Breast epithelium (tissue), 3 donors: ENCODE measurements at regions not wholly inside any gene's neighbourhood (a gene's known extent, or its start where the extent isn't known, plus 50 kb on each side); places are given as distances from the start of the nearest gene placed in this dataset.

Experiments used
- CTCF ChIP-seq, 3 donors: fragments of 450-650 bp; IDR thresholded peaks; one replicate each; pipeline ENCODE4 v1.5.1; 2016 to 2017; ENCODE audit warnings: antibody characterized with exemption in 3 of 3, mild to moderate bottlenecking in 3 of 3, moderate library complexity in 3 of 3
- POLR2A ChIP-seq: fragments of 450-650 bp; IDR thresholded peaks from one replicate; pipeline ENCODE4 v1.6.1; 2016; ENCODE audit warnings: antibody characterized with exemption, mild to moderate bottlenecking, moderate library complexity

GRCh38 chr13:34842466-34842865 is 99.6 kb upstream of the NBEA start:
- TF ChIP-seq CTCF (IDR thresholded peaks at IDR 0.05) (no peak), POLR2A (no peak)
